GM12875 (cell line): ENCODE measurements at regions not wholly inside any gene's neighbourhood (a gene's known extent, or its start where the extent isn't known, plus 50 kb on each side); places are given as distances from the start of the nearest gene placed in this dataset.

Source experiments
- H3K4me3 ChIP-seq: one replicate; pipeline ENCODE4 v1.5.1; 2011; ENCODE audit warnings: low read depth, low read length, control low read depth
- CTCF ChIP-seq: IDR thresholded peaks from 2 replicates; pipeline ENCODE4 v1.5.1; 2011; ENCODE audit warnings: low read depth, mild to moderate bottlenecking, control low read depth, inconsistent platforms, low read length, moderate library complexity, borderline replicate concordance; ENCODE audit not compliant: insufficient read depth

DNA sequence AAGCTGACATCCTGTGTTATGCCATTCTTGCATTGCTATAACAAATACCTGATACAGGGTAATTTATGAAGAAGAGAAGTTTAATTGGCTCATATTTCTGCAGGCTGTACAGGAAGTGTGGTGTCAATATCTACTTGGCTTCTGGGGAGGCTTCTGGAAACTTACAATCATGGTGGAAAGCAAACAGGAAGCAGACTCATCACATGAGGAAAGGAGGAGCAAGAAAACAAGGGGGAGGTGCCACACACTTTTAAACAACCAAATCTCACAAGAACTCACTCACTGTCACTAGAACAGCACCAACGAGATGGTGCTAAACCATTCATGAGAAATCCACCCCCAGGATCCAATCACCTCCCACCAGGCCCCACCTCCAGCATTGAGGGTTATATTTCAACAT lies 143.1 kb upstream of the GGTLC1 start:
- H3K4me3 ChIP-seq: no peak overlapping the region
- no peak for TF ChIP-seq CTCF

GRCh38 chr20:24131281-24131680 lies 142.7 kb upstream of the GGTLC1 start:
- no peak for TF ChIP-seq CTCF
- H3K4me3 ChIP-seq: no peak overlapping the region

DNA sequence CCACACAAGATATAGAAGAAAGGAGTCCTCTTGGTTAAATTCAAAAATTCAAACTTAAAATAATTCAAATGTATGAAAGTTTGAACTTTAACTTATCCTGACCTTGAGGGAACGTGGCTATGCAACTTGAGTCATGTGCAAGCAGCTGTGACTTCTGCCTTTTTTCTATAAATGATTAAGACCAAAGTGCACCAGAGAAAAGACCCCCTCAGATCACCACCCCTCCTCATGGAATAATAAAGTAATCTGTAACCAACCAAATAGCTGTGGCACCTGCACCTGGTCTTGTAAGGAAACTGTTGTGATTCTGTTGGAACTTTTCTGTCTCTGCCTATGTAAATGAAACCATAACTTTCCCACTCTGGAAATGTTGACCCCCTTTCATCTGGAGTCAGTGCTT lies 141.1 kb upstream of the GGTLC1 start:
- no peak for TF ChIP-seq CTCF
- H3K4me3 ChIP-seq: no peak overlapping the region

- no peak for TF ChIP-seq CTCF
- H3K4me3 ChIP-seq: no peak overlapping the region
Measured at GRCh38 chr20:24124951-24125650, 136.5 kb upstream of the GGTLC1 start.

DNA sequence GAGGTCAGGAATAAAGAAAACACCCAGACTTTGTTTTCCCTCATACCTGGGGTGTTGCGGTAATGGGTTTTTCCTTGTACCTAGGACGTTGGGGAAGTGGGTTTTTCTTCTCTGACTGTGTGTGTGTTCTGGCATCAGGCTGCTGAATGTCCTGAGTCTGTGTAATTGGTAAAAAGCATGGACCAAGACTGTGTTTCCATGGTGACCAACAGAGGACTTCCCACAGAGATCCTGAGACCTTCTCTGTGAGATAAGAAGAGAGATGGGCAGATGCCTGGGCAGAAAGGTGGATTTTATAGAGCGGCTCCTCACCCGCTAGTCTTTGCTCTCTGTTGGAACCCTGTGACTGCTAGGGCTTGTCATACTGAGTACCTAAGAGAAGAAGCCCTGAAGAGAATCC lies 135.4 kb upstream of the GGTLC1 start:
- TF ChIP-seq CTCF: no peak

DNA sequence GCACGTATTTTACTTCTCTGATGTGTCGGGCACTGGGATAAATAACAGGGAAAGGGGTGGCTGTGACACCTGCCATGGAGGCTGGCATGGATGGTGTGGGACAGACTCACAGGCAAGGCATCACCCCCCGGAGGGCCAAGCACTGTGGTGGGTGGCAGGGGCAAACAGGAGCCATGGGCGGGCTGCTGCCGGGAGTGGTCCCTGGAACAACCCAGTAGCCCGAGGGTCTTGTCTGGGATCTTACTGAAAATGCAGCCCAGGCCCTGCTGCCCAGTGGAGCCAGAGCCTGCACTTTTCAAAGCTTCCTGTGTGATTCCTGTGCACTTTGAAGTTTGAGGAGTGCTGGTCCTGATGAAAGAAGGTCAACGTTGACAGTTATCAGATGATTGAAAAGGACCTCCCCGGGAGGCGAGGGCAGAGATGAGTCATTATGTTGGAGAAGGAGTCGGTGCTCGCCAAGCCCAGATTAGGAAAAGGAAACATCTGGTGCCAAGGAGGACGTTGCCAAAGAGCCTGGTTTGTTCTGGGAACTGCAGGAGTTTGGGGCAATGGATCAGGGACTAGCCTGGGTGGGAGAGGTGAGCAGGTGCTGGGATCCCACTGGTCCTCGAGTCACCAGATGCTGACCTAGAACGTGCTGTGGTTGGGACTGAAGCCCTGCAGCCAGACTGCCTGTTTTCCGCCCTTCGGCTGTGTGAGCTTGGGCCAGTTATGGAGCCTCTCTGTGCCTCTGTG lies 130.0 kb upstream of the GGTLC1 start:
- no peak overlapping the region for H3K4me3 ChIP-seq
- TF ChIP-seq CTCF: no peak

More for the DNA sequence above, 135.4 kb upstream of the GGTLC1 start:
- H3K4me3 ChIP-seq: no peak overlapping the region

DNA sequence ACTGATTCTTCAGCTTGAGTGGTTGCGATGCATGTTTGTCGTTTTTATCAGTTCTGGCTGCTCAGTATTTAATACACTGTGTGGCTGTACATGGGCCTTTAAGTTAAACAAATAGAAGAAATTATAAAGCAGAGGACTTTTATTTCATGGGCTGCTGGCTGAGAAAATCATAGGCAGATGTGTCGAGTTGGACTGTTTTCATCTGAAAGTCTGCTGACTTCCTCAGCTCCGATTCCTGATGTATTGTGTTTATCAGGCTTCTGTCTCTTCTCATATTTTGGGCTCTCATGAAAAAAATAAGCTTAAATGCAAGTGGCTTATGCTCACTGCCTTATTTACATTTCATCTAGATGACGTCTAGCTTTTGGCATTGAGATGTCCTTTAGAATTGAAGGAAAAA lies 129.5 kb upstream of the GGTLC1 start:
- no peak overlapping the region for H3K4me3 ChIP-seq
- TF ChIP-seq CTCF: no peak
